ENCODE measurements at regions not wholly inside any gene's neighbourhood (a gene's known extent, or its start where the extent isn't known, plus 50 kb on each side); places are given as distances from the start of the nearest gene placed in this dataset.
"Not testable (repeated sequence)": the region's sequence is repeated elsewhere in the genome, so short reads cannot be mapped to it uniquely, and the experiment has no call there.

- no peak for DNase-seq (ENCODE audit: low spot score)
These were observed 536.4 kb upstream of the UBE2E2 start for GRCh38 chr3:22666736-22667135.

DNA sequence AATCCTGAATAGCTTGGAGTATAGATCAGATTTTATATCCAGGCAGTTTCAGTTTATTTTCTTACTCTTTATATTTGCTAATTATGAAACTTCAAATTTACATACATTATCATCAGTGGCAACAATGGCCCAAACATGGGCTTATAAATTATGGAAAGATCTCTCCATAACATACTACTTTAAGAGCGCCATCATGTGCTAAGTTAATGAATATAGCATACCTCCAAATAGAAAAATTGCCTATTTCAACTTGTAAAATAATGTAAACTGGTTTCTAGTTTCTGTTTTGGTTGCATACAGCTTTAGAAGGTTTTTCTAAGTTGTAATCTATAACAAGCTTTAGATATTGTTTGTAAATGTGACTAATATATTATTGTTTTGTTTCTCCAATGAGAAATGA, 531.3 kb upstream of the UBE2E2 start:
- DNase-seq (ENCODE audit: low spot score) = no peak

GRCh38 chr3:22684739-22685138, 518.4 kb upstream of the UBE2E2 start:
- no peak for DNase-seq (ENCODE audit: low spot score)

DNA sequence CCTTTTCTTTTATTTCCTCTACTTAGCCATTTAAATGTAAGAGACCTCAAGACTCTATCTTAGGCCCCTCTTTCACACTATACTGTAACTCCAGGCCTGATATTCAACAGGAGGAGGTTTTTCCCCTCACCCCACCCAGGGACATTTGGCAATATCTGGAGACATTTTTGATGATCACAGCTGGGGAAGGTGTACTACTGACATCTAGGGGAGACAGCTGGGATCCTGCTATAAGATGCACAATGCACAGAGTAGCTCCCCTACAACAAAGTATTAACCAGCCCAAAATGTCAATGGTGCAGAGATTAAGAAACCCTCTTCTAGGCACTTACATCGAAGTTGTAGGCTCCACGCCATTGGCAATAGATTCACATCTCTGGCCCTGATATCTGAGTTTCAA, 517.5 kb upstream of the UBE2E2 start:
- DNase-seq (ENCODE audit: low spot score) = no peak

- DNase-seq (ENCODE audit: low spot score) = no peak
These were observed 511.7 kb upstream of the UBE2E2 start for GRCh38 chr3:22691407-22691806.

DNA sequence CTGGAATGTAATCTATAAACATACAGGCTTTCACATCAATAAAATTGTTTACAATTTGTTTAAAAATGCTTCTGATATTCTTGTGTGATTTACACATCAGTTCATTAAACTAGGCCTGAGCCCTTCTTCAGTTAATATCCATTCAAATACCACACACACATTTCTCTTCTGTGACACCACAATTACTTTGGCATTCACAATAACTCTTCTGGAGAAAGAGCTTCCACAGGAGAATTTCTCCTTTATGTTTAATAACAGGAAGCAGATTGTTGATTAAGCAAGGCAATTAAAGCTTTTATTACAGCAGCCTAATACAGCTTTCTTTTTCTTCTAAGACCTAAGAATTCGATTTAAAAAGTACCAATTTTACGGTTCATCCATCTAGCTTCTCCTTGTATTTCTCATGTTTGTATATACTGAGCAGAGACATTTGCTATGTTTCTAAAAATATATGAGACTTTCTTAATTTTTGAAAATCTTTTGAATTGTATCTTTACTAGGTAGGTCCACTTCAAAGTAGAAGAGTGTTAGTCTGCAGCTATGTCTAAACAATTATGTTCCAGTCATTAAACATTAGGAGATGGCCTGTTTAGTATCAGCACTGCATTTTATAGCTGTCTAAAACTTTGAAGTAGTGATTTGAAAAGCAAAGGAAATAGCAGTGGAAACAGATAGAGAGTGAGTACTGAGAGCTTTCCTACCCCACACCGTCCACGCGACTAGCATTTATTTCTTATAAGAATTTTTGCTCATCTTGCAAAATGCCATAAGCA, 511.1 kb upstream of the UBE2E2 start:
- no peak for DNase-seq (ENCODE audit: low spot score)

GRCh38 chr3:22700876-22701275, 502.3 kb upstream of the UBE2E2 start:
- no peak for DNase-seq (ENCODE audit: low spot score)

DNA sequence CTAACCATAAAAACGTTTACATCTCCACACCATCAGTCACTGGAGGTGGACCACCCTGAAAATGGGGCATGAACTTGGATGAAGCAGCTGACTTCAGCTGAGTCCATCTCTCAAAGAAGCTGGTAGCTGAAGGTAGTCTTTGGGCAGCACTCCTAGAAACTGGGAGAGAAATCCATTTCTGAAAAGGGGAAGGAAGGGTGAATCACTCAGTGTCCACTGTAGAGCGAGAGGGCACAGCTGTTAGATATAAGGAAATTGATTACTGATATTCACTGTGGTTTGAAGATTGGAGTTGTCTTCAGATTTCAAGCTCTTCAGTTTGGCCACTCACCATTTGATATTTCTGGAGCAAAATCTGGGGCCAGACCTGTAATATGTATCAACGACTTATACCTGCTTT, 499.0 kb upstream of the UBE2E2 start:
- no peak for DNase-seq (ENCODE audit: low spot score)

GRCh38 chr3:22704571-22705354, 498.4 kb upstream of the UBE2E2 start:
- DNase-seq (ENCODE audit: low spot score) = no peak

DNA sequence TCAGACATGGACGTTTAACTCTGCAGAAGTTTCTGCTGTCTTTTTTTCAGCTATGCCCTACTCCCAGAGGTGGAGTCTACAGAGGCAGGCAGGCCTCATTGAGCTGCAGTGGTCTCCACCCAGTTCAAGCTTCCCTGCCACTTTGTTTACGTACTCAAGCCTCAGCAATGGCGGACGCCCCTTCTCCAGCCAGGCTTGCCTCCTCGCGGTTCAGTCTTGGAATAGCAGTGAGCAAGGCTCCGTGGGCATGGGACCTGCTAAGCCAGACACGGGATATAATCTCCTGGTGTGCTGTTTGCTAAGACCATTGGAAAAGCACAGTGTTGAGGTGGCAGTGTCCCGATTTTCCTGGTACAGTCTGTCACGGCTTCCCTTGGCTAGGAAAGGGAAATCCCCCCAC, 496.2 kb upstream of the UBE2E2 start:
- not testable (repeated sequence) for DNase-seq (ENCODE audit: low spot score)

DNA sequence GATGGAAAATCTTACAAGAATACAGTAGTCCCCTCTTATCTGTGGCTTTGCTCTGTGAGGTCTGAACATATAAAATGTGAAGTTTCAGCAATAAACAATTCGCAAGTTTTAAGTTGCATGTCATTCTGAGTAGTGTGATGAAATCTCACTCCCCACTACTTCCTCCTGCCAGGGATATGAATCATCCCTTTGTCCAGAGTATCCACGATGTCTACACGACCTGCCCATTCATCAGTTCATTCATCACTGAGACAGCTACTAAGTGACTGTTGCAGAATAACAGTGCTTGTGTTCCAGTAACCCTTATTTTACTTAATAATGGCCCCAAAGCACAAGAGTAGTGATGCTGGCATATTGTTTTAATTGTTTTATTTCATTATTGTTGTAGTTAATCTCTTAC, 489.2 kb upstream of the UBE2E2 start:
- DNase-seq (ENCODE audit: low spot score) = no peak

GRCh38 chr3:22714749-22715148, 488.4 kb upstream of the UBE2E2 start:
- DNase-seq (ENCODE audit: low spot score) = no peak

GRCh38 chr3:22720596-22720995, 482.5 kb upstream of the UBE2E2 start:
- no peak for DNase-seq (ENCODE audit: low spot score)

DNA sequence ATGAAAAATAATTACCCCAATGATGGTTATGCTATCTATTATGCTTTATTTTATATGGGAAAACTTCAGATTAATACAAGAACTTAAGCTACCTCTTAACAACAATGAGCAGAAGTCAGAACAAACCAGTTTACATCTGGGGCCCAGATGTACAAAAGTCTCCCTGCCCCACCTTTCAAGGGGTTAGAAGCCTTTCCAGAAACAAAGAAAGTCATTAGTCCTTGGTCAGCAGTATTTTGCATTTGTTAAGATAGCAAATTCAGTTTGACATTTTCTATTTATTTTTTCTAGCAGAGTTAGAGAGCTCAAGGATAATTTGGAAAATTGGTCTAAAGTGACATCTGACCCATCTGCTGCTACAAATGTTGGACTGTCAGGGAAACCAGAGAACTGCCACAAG, 478.7 kb upstream of the UBE2E2 start:
- no peak for DNase-seq (ENCODE audit: low spot score)

DNA sequence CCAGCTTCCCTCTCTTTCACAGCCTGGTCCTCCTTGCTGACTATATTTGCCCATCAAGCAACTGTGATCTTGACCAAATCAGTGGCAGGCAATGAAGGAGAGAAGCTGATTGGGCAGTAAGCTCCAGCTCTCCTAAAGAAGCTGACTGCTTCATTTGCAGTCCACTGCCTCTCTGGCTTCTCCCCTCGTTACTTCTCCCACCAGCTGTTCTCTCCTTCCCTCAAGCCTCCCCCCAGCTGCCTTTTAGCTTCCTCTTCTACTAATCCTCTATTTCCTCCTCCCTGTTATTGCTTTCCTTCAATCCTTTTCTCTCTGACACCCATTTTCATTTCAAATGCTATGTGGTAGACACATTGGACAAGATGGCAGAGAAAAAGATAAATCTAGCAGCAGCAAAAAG, 474.7 kb upstream of the UBE2E2 start:
- DNase-seq (ENCODE audit: low spot score) = no peak

GRCh38 chr3:22729212-22729611, 473.9 kb upstream of the UBE2E2 start:
- no peak for DNase-seq (ENCODE audit: low spot score)

- no peak for DNase-seq (ENCODE audit: low spot score)
These were observed 473.1 kb upstream of the UBE2E2 start for GRCh38 chr3:22729981-22730380.

GRCh38 chr3:22730701-22731100, 472.4 kb upstream of the UBE2E2 start:
- DNase-seq (ENCODE audit: low spot score) = no peak

- DNase-seq (ENCODE audit: low spot score) = no peak
These were observed 471.2 kb upstream of the UBE2E2 start for GRCh38 chr3:22731901-22732300.

GRCh38 chr3:22732641-22733040, 470.5 kb upstream of the UBE2E2 start:
- DNase-seq (ENCODE audit: low spot score) = no peak

DNA sequence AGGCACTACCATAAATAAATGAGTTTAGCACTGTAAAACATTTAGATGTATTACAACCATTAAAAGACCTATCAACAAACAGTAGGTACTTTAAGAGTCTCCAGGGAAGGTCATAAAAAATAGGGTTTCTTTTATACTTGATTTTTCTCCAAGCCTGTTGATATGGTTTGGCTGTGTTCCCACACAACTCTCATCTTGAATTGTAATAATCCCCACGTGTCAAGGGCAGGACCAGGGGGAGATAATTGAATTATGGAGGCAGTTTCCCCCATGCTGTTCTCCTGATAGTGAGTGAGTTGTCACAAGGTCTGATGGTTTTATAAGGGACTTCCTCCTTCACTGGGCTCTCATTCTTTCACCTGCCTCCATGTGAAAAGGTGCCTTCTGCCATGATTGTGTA, 468.9 kb upstream of the UBE2E2 start:
- no peak for DNase-seq (ENCODE audit: low spot score)

GRCh38 chr3:22734756-22735155, 468.4 kb upstream of the UBE2E2 start:
- DNase-seq (ENCODE audit: low spot score) = no peak

GRCh38 chr3:22735373-22735772, 467.8 kb upstream of the UBE2E2 start:
- no peak for DNase-seq (ENCODE audit: low spot score)

Measured in SK-N-DZ (cell line).